Stimulated activated CD8-positive, alpha-beta memory T cell treated with anti-CD3 and anti-CD28 coated beads, Interleukin-4, amount 100 ng/mL, for 24 hours (primary cell): ENCODE measurements at regions not wholly inside any gene's neighbourhood (a gene's known extent, or its start where the extent isn't known, plus 50 kb on each side); places are given as distances from the start of the nearest gene placed in this dataset.
"Not testable (repeated sequence)": the region's sequence is repeated elsewhere in the genome, so short reads cannot be mapped to it uniquely, and the experiment has no call there.

Experiments
- DNase-seq: peaks from one replicate; pipeline ENCODE4 v3.0.0-alpha.2; 2020; ENCODE audit warnings: low read depth

DNA sequence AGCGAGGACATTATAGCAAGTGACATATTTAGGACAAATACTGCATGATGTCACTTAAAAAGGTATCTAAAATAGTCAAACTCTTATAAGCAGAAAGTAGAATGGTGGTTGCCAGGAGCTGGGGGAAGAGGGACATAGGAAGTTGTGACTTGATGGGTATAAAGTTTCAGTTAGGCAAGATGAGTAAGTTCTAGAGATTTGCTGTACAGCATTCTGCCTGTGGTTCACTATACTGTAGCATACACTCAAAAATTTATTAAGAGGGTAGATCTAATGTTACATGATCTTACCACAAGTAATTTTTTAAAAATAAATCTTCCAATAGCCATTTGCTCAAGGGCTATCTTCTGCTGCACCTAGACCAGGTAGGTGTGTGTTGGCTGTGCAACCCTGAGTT lies 78.1 kb upstream of the NPAS2 start:
- DNase-seq, result no peak

DNA sequence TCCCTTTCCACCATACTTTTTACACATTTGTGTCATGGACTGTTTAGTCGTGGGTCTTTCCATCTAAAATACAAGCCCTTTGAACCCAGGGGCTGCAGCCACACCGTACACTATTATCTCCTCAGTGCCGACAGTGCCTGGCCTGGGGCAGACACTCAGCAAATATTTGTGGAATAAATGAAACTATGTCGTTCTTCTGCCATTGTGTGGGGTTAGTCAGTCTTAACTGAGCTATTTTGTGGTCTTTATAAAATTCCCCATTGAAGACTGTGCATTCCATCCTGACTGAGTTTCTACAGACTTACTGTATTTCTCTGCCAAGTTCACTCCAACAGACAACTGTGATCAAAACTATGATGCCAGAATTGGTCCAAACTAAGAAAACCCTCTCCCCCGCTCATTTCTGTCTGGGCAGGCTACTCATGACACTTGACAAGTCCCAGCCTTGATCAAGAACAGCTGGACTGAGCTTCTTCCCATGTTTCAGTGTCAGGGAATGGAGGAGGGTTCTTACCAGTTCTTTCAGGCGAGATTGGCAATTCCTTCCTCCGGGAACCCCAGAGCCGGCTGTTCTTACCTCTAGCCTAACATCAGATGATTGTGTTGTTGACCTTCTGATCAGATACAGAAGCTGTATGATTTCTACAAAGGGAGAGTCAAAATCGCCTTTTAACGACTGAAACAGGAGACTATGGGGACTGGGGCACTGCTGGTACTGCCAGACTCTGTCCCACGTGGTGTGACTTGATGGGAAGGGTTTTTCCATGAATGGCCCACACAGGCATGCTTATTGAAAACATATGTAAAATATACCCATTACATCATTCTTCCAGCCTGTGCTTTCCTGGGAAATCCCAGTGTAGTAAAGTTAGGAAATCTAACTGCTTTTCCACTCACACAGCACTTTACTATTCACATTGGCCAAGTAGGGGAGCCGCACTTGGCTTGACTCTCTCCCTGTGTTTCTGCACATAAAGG lies 77.4 kb upstream of the NPAS2 start:
- no peak for DNase-seq

DNA sequence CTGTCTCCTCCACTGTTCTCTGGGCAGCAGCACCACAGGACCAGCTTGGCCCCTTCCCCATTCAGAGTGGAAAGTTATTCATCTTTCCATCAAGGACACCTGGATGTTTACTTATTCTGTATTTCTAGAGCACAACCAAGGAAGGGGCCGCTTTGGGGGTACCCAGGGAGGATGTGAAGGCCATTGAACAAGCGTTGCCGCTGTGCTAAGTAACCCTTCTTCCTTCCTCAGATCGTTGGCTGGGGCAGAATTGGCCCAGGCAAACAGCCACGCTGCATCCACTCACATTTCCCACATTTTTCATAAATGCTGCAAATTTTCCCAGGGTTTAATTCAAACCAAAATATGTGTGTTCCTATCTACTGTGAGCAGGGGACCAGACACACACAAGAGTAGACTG lies 76.2 kb upstream of the NPAS2 start:
- DNase-seq, result no peak

GRCh38 chr2:100744184-100744583 lies 75.8 kb upstream of the NPAS2 start:
- no peak for DNase-seq

DNA sequence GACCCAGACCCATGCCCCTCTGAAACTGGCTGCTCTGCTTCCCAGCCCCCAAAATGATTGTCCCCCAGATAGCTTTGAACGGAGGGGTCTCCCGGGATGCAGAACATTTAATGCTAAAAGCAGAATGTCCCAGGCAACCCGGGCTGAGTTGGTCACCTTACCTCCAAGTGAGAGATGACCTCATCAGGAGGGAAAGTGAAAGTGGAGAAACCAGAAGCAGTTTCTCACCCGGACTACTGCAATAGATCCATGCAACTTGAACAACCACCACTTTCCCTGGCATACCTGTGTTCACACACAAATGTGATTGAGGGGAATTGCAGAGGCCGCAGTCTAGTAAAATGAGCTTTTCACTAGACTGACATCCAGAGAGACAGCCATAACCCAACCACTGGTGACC lies 75.3 kb upstream of the NPAS2 start:
- DNase-seq, result no peak

GRCh38 chr2:100745604-100746003 lies 74.3 kb upstream of the NPAS2 start:
- no peak for DNase-seq

- no peak for DNase-seq
Measured at GRCh38 chr2:100747551-100747950, 72.4 kb upstream of the NPAS2 start.

GRCh38 chr2:100747996-100748615 lies 71.8 kb upstream of the NPAS2 start:
- DNase-seq, result no peak

GRCh38 chr2:100748673-100749072 lies 71.3 kb upstream of the NPAS2 start:
- DNase-seq, result no peak

GRCh38 chr2:100749771-100750542 lies 70.0 kb upstream of the NPAS2 start:
- DNase-seq, result no peak

DNA sequence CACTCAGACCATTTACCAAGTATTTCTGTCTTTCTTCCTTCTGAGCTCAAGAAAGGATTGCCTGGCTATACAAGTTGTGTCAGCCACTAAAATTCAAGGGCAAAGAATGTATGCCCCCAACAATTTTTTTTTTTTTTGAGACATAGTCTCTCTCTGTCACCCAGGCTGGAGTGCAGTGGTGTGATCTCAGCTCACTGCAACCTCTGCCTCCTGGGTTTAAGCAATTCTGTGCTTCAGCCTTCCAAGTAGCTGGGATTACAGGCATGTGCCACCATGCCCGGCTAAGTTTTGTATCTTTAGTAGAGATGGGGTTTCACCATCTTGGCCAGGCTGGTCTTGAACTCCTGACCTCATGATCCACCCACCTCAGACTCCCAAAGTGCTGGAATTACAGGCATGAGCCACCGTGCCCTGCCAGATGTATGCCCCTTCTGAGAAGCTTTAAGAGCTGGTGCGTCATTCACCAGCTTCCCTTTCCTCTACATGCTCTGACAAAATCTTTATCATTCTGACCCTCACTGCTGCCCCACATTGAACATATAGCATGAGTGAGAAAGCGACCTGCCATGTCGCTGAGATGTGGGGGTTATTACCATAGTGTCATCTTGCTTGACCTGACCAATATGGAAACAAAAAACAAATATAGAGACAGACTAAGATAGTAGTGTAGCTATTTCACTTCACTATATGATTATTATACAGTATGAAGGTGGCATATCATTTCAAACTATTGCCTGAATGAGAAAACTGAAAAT lies 67.9 kb upstream of the NPAS2 start:
- DNase-seq, result not testable (repeated sequence)

GRCh38 chr2:100752628-100753333 lies 67.2 kb upstream of the NPAS2 start:
- DNase-seq, result no peak

DNA sequence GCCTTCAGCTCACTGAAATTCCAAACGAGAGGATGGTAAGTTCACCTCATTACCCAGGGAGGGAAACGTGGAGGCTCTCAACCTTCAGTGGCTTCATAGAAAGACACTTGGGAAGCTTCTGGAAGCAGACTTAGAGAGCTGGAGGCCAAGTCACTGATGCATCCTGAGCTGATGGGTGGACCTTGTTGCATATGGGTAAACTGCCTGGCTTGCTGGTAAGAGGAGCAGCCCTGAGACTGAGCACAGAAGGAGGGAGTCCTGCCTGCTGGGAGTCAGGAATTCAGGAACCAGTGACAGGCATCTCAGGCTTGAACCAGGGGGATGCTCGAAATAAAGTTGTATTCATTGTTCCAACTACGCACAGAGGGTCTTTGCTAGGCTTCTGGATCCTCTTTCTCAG lies 66.5 kb upstream of the NPAS2 start:
- no peak for DNase-seq

DNA sequence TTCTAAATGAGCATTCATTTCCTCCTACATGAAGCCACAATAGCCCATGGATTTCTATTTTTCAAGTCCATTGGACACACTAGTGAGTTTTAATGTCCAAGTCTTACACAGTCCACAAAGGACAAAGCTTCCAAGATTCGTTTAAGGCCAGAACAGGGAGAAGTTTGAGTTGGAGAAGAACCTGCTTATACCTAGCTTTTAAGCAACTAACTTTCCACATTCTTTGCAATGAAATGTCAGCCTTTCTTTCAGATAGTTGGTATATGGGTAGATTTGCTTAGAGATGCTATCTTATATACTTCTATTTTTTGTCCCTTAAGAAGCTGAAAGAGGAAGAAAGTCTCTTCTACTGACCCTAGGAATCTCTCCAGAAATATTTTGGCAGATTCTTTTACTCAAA lies 66.1 kb upstream of the NPAS2 start:
- no peak for DNase-seq

GRCh38 chr2:100754951-100755350 lies 65.0 kb upstream of the NPAS2 start:
- DNase-seq, result no peak

DNA sequence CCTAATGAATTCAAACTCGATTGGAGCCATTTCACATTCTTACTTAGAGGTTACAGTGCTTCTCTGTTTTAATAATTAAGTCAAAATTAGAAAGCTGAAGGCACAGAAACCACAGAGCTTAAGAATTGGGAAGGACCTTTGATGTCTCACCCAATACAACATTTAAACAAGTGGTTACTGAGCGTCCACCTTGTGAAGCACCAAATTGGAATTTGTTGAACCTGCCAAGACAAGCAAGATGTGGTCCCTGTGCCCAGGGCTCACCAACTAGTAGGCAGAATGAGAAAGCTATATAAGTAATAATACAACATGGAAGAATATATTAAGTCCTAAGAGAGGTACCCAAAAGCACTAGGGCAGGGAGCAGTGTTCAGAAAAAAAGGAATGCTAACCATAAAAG lies 64.5 kb upstream of the NPAS2 start:
- DNase-seq, result no peak

DNA sequence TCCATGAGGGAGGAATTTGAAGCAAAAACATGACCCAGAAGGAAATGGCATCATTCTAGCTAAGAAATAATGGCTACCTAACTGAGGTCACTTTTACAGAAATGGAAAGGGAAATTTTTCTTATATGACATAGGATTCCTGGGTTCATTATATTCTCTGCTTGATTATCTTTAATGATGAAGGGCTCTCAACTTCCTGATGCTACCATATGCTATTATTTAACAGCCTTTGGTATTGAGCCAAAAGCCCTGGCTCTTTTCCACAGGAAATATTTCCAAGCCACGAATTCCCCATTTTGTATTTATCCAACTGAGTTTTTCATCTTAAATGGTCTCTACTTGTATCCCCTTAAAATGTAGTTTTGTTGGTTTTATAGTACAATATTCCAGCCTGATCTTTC lies 63.2 kb upstream of the NPAS2 start:
- no peak for DNase-seq

DNA sequence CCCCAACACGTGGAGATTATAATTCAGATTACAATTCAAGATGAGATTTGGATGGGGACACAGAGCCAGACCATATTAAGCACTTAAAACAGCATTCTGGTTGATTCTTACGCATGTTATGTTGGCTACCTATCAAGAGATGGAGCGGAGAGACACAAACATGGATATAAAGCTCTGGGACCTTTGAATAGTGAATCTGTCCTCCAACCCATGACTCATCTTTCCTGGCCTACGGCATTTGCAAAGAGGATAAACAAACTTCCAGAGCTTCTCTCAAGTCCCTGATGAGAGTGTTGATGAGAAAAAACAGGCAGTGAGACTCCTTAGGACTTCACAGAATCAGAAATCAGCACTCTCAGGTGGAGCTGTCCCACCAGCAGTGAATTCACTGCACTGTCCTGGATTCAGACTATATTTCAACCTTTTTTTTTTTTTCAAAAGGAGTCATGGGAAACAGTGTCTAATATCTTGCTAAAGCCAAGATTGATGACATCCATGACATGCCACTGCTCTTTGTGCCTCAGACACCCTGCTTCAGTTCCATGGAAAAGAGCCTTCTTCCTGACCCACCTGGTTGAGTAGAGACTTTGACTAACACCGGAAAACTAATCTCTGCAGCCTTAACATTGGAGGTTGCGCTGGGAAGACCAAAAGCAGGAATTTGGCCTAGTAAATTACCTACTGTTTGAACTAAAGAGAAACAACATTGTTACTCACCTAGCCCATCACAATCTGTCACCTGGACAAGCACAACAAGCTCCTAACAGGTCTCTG lies 62.1 kb upstream of the NPAS2 start:
- no peak for DNase-seq

- DNase-seq, result no peak
Measured at GRCh38 chr2:100759901-100760300, 60.0 kb upstream of the NPAS2 start.

- DNase-seq, result no peak
Measured at GRCh38 chr2:100761365-100761764, 58.6 kb upstream of the NPAS2 start.

GRCh38 chr2:100764430-100764829 lies 55.5 kb upstream of the NPAS2 start:
- DNase-seq, result no peak
